Stimulated activated CD4-positive, alpha-beta T cell treated with anti-CD3 and anti-CD28 coated beads, Interleukin-15, amount 100 ng/mL, for 24 hours (primary cell): ENCODE measurements at regions not wholly inside any gene's neighbourhood (a gene's known extent, or its start where the extent isn't known, plus 50 kb on each side); places are given as distances from the start of the nearest gene placed in this dataset.

Experiments used
- DNase-seq: peaks from one replicate; pipeline ENCODE4 v3.0.0-alpha.2; 2020

DNA sequence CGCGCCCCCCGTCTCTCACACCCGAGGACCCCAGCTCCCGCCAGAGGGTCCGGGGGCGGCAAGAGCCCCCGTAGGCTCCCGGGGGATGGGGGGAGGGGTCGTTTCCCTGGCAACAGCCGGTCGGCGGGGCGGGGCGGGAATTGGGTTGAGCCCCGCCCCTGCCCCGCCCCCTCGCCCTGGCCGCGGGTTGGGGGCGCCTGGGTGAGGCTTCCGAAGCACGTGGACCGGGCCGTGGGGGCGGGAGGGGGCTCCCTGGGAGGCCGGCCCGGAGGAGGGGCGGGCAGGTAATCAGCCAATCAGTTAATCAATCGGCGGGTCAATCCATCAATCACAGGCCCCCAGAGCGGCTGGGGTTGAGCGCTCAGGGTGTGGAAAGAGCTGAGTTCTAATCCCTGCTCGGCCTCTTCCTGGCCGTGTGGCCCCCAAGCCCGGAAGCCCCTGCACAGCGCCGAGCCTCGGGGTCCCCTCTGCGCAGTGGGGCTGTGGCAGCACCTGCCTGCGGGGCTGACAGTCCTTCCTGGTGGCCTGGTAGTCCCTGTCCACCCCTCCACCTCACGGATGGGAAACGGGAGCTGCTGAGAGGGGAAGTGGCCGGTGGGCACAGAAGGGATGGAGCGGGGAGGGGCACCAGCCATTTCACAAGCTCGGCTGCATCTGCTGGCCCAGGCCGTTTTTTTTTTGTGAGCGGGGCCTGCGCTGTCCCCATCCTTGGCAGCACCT is 174.2 kb upstream of the IER5L start:
- peak; percentile 30 for DNase-seq

- DNase-seq = no peak
These were observed 173.6 kb upstream of the IER5L start for GRCh38 chr9:129351642-129352145.

DNA sequence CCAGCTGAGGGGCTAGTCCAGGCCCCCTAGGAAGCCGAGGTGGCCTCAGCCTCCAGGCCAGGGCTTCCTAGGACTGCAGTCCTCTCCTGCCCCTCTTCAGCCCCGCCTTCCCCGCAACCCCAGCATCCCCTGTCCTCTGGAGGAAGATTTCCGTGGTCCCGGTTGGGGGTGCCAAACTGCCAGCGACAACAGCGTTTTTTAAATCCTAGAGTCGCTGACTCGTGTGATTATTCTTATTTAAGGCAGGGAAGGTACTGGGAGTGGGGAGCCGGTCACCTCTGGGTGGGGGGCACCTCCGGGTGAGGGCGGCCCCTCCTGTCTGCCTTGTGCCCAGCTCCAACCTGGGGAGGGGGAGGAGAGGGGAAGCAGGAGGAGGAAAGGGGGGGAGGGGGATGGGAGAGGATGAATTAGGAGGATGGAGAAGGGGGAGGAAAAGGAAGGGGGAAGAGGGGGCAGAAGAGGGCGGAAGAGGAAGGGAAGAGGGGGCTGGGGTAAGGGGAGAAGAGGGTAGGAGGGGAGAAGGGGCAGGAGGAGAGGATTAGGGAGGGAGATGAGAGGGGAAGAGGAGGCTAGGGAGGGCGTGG is 173.1 kb upstream of the IER5L start:
- DNase-seq = no peak

GRCh38 chr9:129350143-129350935 is 172.3 kb upstream of the IER5L start:
- no peak for DNase-seq

- DNase-seq = no peak
These were observed 171.5 kb upstream of the IER5L start for GRCh38 chr9:129349665-129349947.

GRCh38 chr9:129348890-129349664 is 171.0 kb upstream of the IER5L start:
- no peak for DNase-seq

- no peak for DNase-seq
These were observed 169.5 kb upstream of the IER5L start for GRCh38 chr9:129347316-129348120.

DNA sequence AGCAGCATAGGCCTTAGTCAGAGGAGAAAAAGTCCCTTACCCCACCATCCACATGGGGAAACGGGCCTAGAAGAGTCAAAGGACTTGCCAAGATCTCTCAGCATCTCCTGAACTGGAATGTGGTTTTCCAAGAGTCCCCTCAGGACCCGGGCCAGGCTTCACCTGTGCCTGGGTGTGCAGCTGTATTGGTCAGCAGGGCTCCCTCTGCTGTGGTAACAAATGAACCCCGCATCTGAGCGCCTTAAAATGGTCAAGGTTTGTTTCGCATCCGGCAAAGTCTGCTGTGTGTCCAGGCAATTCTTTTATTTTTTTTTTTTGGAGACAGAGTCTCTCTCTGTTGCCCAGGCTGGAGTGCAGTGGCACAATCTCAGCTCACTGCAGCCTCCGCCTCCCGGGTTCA is 168.0 kb upstream of the IER5L start:
- DNase-seq = no peak

DNA sequence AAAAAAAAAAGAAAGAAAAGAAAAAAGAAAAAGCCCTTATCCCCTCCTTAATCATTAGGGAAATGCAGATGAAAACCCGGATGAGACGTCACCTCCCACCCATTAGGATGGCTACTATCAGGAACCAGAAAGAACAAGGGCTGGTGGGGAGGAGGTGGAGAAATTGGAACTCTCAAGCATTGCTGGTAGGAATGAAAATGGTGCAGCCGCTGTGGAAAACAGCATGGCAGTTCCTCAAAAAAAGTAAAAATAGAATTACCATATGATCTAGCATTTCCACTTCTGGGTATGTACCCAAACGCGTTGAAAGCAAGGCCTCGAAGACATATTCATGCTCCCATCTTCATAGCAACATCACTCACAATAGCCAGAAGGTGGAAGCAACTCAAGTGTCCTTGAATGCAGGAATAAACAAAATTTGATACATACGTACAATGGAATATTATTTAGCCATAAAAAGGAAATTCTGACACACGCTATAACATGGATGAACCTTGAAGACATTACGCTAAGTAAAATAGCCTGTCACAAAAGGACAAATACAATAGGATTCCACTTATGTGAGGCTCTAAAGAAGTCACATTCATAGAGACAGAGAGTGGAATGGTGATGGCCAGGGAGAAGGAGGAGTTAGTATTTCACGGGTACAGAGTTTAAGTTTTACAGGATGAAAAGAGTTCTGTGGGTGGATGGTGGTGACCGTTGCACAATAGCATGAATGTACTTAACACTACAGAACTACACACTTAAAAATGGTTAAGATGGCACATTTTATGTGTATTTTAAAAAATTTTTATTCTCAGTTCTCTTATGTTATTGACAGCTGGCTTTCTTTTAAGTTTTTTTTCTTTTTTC is 166.8 kb upstream of the IER5L start:
- no peak for DNase-seq

DNA sequence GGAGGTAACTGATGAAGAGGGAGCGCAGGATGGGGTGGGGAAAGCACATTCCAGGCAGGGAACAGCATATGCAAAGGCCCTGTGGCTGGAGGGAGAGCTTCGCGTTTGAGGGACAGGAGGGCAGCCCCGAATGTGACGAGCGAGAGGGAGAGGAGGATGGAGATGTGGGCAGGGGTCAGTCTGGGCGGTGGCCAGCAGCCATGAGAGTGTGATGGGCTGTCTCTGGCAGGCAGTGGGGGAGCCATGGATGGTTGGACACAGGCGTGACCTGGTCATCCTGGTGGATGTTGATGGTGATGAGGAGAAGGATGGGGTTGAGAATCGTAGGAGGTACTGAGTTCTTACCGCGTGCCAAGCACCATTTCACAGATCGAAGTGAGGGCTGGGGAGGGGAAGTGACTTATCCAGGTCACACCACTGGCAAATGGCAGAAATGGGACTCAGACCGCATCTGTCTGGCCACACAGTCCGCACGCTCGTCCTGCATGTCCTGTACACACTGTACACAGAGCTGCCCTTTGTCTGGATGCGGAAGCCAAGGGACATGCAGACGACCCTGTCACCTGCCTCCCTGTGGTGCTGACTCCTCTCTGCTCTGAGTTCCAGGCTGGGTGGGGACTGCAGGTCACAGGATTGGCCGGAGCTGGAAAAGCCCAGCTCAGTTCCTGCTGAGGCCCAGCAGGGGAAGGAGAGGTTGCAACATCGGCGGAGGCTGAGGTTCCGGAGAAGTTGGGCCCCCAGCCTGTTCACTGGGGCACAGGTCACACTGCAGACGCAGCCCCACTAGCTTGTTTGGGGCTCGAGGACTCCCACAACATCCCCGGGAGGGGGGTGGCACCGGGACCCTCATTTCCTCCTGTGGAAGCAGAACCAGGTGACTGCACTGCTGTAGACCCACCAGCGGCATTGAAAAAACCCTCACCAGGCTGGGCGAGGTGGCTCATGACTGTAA is 165.6 kb upstream of the IER5L start:
- no peak for DNase-seq

GRCh38 chr9:129342591-129343423 is 164.7 kb upstream of the IER5L start:
- DNase-seq = no peak

GRCh38 chr9:129341987-129342348 is 163.9 kb upstream of the IER5L start:
- DNase-seq = no peak

DNA sequence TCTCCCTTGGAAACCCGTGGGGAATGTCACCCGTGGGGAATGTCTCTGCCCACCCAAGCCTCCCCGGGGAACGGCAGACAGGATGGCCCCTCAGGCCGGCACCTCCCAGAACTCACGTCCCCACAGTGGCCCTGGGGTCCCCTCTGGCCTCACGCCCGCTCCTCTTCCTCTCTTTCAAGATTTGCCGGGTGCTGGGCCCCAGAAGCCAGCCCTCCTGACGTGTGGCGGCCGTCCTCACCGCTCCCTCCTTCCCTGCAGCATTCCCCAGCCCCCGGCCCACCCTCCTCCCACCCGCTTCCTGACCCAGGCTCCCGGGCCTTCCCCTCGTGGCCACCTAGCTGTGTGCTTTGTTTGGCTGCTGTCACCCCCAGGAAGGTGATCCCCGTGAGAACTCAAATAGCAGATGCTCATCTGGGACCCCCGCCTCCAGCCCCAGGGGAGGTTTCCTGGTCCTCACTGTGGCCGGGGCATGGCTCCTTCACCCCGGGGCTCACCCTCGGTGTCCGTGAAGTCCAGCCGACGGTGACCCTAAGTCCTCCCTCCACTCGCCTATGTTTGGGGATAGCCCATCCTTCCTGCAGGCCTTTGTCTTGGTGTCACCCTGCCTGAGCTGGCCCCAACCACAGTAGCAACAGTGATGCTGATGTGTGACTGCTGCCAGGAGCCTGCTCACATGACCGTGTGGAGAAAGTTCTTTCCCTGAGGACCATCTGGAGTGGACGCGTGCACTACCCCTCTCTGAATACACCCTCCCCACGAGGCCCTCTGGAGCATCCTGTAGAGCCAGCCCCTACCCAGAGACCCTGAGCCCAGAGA is 163.3 kb upstream of the IER5L start:
- DNase-seq = no peak

DNA sequence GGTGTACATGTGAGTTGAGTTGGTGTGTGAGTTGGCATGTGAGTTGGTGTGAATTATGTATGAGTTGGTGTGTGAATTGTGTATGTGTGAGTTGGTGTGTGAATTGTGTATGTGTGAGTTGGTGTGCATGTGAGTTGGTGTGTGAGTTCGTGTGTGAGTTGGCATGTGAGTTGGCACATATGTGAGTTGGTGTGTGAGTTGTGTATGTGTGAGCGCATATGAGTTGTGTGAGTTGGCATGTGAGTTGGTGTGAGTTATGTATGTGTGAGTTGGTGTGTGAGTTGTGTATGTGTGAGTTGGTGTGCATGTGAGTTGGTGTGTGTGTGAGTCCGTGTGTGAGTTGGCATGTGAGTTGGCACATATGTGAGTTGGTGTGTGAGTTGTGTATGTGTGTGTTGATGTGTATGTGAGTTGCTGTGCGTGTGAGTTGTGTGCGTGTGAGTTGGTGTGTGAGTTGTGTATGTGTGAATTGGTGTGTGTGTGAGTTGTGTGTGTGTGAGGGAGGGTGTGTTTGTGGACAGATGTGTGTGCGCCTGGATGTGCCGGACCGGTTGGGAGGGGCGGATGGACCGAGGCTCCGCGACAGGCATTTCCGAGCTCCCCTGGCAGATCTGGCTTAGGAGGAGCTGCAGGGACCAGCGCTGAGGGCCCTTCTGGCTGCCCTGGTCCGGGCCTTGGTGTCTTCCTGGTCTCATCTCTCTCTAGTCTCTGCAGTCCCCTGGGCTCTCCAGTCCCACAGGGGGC is 162.5 kb upstream of the IER5L start:
- no peak for DNase-seq

DNA sequence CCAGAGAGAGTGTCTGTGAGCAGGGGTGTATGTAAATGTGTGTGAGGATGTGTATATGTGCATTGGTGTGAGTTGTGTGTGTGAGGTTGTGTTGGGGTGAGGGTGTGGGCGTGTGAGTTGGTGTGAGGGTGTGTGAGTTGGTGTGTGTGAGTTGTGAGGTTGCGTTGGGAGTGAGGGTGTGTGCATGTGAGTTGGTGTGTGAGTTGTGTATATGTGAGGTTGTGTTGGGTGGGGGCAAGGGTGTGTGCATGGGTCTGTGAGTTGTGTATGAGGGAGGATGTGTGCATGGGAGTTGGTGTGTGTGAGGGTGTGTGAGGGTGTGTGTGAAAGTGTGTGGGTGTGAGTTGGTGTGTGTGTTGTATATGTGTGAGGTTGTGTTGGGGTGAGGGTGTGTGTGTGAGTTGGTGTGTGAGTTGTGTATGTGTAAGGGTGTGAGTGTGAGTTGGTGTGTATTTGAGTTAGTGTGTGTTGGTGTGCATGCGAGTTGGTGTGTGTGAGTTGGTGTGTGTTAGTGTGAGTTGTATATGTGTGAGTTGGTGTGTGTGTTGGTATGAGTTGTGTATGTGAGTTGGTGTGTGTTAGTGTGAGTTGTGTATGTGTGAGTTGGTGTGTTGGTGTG is 161.6 kb upstream of the IER5L start:
- DNase-seq = no peak

- no peak for DNase-seq
These were observed 160.8 kb upstream of the IER5L start for GRCh38 chr9:129338724-129339430.
